Keratinocyte (primary cell): ENCODE measurements at regions not wholly inside any gene's neighbourhood (a gene's known extent, or its start where the extent isn't known, plus 50 kb on each side); places are given as distances from the start of the nearest gene placed in this dataset.

Source experiments
- CTCF ChIP-seq, 3 experiments: IDR thresholded peaks in 1 of 3; conservative IDR thresholded peaks in 1 of 3; optimal IDR thresholded peaks in 1 of 3; 2 replicates in 2 of 3; 3 replicates in 1 of 3; pipeline versions ENCODE3 to v1.5.1; 2011; ENCODE audit warnings: low read length in 3 of 3, mild to moderate bottlenecking in 3 of 3, moderate library complexity in 2 of 3, control low read depth in 1 of 3, inconsistent platforms in 1 of 3; ENCODE audit not compliant: insufficient read depth in 2 of 3; ENCODE audit errors: extremely low read depth in 1 of 3
- EZH2 ChIP-seq: IDR thresholded peaks from one replicate; pipeline ENCODE4 v1.6.1; 2012; ENCODE audit warnings: inconsistent platforms, mild to moderate bottlenecking, low read length, moderate library complexity

- TF ChIP-seq CTCF (optimal IDR thresholded peaks at IDR 0.05 in 1 of 3, IDR thresholded peaks at IDR 0.05 in 1 of 3, conservative IDR thresholded peaks at IDR 0.05 in 1 of 3; ENCODE audit: extremely low read depth in 1 of 3, insufficient read depth in 2 of 3, low read length in 3 of 3) (no peak), EZH2 (no peak)
These were observed 57.6 kb downstream of the CD24 start for GRCh38 chr6:106916891-106917290.
